ENCODE measurements at regions not wholly inside any gene's neighbourhood (a gene's known extent, or its start where the extent isn't known, plus 50 kb on each side); places are given as distances from the start of the nearest gene placed in this dataset.

- Histone ChIP-seq H3K36me3 (no peaks in the 10 kb centered on the region), H3K27me3 (replicated peaks; ENCODE audit: insufficient read depth) (no peaks in the 10 kb centered on the region), H3K4me3 (no peak overlapping the region), H3K27ac (no peak overlapping the region), H3K9me3 (no peaks in the 10 kb centered on the region), H3K4me1 (replicated peaks) (no peaks in the 10 kb centered on the region)
- intact Hi-C loops (cut with DNase I) = no loop called here
- TF ChIP-seq POLR2A (IDR thresholded peaks at IDR 0.05) (no peak), POLR2AphosphoS5 (IDR thresholded peaks at IDR 0.05) (no peak), CTCF (IDR thresholded peaks at IDR 0.05) (no peak)
- DNase-seq (ENCODE audit: low spot score) = no peak
Observed at GRCh38 chr6:130647246-130647645, 180.0 kb upstream of the SMLR1 start.

DNA sequence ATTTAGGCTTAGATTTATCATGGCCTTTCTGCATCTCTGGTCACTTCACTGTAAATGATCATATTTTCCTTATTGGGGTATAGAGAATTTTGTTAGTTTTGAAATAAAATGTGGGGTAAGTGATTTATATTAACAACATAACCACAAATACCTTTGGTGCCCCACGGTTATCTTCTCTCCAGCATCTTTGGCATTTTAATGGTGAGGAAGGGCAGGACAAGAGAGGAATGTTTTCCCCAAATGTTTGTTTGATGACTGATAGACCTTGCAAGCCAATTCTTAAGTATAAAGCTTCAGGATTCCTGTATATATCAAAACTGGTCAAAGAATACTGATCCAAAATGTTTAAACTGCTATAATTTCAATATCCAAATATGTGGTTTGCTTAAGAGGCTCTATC is 171.6 kb upstream of the SMLR1 start:
- 56% methylated on average over 1 of the region's 1 CpG for WGBS
- TF ChIP-seq CTCF (IDR thresholded peaks at IDR 0.05) (no peak), POLR2A (IDR thresholded peaks at IDR 0.05) (no peak), POLR2AphosphoS5 (IDR thresholded peaks at IDR 0.05) (no peak)
- H3K27ac ChIP-seq = no peak overlapping the region
- intact Hi-C loops (cut with DNase I) = no loop called here
- no peak for DNase-seq (ENCODE audit: low spot score)
- H3K4me3 ChIP-seq = no peak overlapping the region
- H3K36me3 ChIP-seq = no peaks in the 10 kb centered on the region
- H3K9me3 ChIP-seq = no peaks in the 10 kb centered on the region
- no peaks in the 10 kb centered on the region for H3K4me1 ChIP-seq (replicated peaks)
- H3K27me3 ChIP-seq (replicated peaks; ENCODE audit: insufficient read depth) = no peaks in the 10 kb centered on the region

- H3K27ac ChIP-seq = no peak overlapping the region
- DNase-seq (ENCODE audit: low spot score) = no peak
- intact Hi-C loops (cut with DNase I) = no loop called here
- no peaks in the 10 kb centered on the region for H3K9me3 ChIP-seq
- no peak for TF ChIP-seq POLR2AphosphoS5 (IDR thresholded peaks at IDR 0.05)
- TF ChIP-seq POLR2A (IDR thresholded peaks at IDR 0.05) = no peak
- TF ChIP-seq CTCF (IDR thresholded peaks at IDR 0.05) = no peak
- no peaks in the 10 kb centered on the region for H3K36me3 ChIP-seq
- no peaks in the 10 kb centered on the region for H3K4me1 ChIP-seq (replicated peaks)
- WGBS = 84% methylated on average over 4 of the region's 4 CpGs
- no peaks in the 10 kb centered on the region for H3K27me3 ChIP-seq (replicated peaks; ENCODE audit: insufficient read depth)
- no peak overlapping the region for H3K4me3 ChIP-seq
Observed at GRCh38 chr6:130661077-130661476, 166.1 kb upstream of the SMLR1 start.

- WGBS = 72% methylated on average over 2 of the region's 2 CpGs
- H3K36me3 ChIP-seq = no peaks in the 10 kb centered on the region
- H3K27me3 ChIP-seq (replicated peaks; ENCODE audit: insufficient read depth) = no peaks in the 10 kb centered on the region
- no peak overlapping the region for H3K4me3 ChIP-seq
- no peaks in the 10 kb centered on the region for H3K9me3 ChIP-seq
- intact Hi-C loops (cut with DNase I) = no loop called here
- no peak for DNase-seq (ENCODE audit: low spot score)
- TF ChIP-seq CTCF (IDR thresholded peaks at IDR 0.05) (no peak), POLR2AphosphoS5 (IDR thresholded peaks at IDR 0.05) (no peak), POLR2A (IDR thresholded peaks at IDR 0.05) (no peak)
- no peaks in the 10 kb centered on the region for H3K4me1 ChIP-seq (replicated peaks)
- no peak overlapping the region for H3K27ac ChIP-seq
Observed at GRCh38 chr6:130666786-130667185, 160.4 kb upstream of the SMLR1 start.

DNA sequence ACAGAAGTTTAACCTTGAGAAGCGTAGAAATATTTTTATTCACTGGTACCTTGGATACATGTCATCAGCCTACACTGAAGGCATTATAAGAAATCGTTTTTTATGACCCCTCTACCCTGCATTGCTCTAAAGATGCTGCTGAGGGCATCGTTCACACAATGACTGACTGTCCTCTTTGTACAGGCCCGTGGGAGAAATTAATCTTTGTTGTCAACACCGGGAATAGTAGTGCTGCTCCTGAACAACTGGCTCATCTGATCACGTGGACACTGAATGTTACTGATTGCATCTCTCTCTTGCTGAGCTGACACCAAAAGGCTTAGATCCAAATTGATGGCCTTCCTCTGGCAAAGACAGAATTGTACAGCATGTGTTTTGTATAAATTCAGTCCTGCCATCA is 157.1 kb upstream of the SMLR1 start:
- no peak overlapping the region for H3K27ac ChIP-seq
- no peak overlapping the region for H3K4me3 ChIP-seq
- WGBS = 54% methylated on average over 6 of the region's 6 CpGs
- H3K27me3 ChIP-seq (replicated peaks; ENCODE audit: insufficient read depth) = no peaks in the 10 kb centered on the region
- H3K4me1 ChIP-seq (replicated peaks) = no peaks in the 10 kb centered on the region
- no peaks in the 10 kb centered on the region for H3K9me3 ChIP-seq
- H3K36me3 ChIP-seq = no peaks in the 10 kb centered on the region
- TF ChIP-seq CTCF (IDR thresholded peaks at IDR 0.05) (no peak), POLR2A (IDR thresholded peaks at IDR 0.05) (no peak), POLR2AphosphoS5 (IDR thresholded peaks at IDR 0.05) (no peak)
- DNase-seq (ENCODE audit: low spot score) = no peak
- intact Hi-C loops (cut with DNase I) = no loop called here

Data from prostate gland (tissue), 2 donors.